Omental fat pad (tissue), 3 donors: ENCODE measurements at regions not wholly inside any gene's neighbourhood (a gene's known extent, or its start where the extent isn't known, plus 50 kb on each side); places are given as distances from the start of the nearest gene placed in this dataset.

ENCODE experiments used
- ATAC-seq: fragments of 150-250 bp; one replicate; pipeline ENCODE4 v1.9.1; 2016; ENCODE audit warnings: mild to moderate bottlenecking, moderate library complexity; ENCODE audit not compliant: low FRiP score
- DNase-seq: peaks from one replicate; pipeline ENCODE4 v3.0.0-alpha.2; 2019; ENCODE audit warnings: low spot score
- TF ChIP-seq, protein P1 (sequence below), 3 donors: fragments of 450-650 bp; IDR thresholded peaks; one replicate each; pipeline ENCODE4 v1.5.1; 2016 to 2017; ENCODE audit warnings: antibody characterized with exemption in 3 of 3, mild to moderate bottlenecking in 3 of 3, moderate library complexity in 2 of 3

DNA sequence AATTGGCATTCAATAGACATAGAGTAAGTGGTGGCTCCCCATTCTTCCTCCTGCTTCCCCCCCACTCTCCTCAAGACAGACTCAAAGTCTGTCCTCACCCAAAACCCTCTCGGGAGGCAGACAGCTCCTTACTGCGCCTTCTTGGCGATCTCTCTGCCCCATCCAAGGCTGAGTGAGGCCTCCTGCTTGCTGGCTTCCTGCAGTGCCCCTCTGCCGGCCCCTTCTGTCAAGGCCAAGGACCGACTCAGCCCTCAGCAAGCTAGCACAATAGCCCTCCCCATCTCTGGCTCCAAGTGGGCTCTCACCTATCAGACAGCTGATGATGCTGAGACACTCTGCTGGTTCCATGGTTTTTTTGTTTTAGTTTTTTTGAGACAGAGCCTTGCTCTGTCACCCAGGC, 62.5 kb upstream of the DLK1 start:
- DNase-seq (no peak), ATAC-seq (no peak)
- TF ChIP-seq, protein P1, sequence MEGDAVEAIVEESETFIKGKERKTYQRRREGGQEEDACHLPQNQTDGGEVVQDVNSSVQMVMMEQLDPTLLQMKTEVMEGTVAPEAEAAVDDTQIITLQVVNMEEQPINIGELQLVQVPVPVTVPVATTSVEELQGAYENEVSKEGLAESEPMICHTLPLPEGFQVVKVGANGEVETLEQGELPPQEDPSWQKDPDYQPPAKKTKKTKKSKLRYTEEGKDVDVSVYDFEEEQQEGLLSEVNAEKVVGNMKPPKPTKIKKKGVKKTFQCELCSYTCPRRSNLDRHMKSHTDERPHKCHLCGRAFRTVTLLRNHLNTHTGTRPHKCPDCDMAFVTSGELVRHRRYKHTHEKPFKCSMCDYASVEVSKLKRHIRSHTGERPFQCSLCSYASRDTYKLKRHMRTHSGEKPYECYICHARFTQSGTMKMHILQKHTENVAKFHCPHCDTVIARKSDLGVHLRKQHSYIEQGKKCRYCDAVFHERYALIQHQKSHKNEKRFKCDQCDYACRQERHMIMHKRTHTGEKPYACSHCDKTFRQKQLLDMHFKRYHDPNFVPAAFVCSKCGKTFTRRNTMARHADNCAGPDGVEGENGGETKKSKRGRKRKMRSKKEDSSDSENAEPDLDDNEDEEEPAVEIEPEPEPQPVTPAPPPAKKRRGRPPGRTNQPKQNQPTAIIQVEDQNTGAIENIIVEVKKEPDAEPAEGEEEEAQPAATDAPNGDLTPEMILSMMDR (IDR thresholded peaks at IDR 0.05): no peak

DNA sequence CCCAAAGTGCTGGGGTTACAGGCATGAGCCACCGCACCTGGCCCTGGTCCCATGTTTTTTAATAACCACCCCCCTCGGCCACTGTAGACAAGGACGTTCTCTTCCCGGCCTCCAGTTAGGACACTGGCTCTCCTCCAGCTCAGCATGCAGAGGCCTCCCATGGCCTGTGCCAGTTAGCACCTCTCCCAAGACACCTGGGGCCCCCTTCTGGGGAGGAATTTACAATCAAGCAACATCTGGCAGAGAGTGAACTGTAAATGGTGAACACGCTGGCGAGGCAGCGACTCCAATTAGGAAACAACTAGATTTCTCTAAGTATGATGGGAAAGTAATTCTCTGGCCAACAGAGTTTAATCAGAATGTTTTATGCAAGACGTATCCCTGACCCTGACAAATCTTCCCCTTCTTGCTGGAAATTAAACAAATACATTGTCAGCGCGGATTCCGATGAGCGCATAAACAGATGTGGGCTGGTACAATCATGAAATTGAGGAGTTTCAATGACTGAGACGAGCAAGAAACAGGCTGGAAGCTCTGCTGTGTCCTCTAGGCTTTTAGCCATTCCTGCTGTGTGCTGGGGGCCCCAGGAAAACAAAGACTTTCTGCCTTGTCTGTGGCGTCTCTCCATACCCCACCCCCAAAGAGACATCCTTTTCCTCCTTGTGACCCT, 61.7 kb upstream of the DLK1 start:
- TF ChIP-seq, protein P1 (IDR thresholded peaks at IDR 0.05): no peak
- DNase-seq (no peak), ATAC-seq (no peak)

- DNase-seq: no peak
- TF ChIP-seq, protein P1 (IDR thresholded peaks at IDR 0.05): no peak
- ATAC-seq: no peak
Measured at GRCh38 chr14:100665511-100666032, 61.1 kb upstream of the DLK1 start.

GRCh38 chr14:100666403-100666802, 60.3 kb upstream of the DLK1 start:
- DNase-seq: no peak
- TF ChIP-seq, protein P1 (IDR thresholded peaks at IDR 0.05): no peak

GRCh38 chr14:100666851-100667250, 59.8 kb upstream of the DLK1 start:
- no peak for DNase-seq
- TF ChIP-seq, protein P1 (IDR thresholded peaks at IDR 0.05): no peak
- ATAC-seq: no peak

More at GRCh38 chr14:100666403-100666802, 60.3 kb upstream of the DLK1 start:
- ATAC-seq: no peak

- ATAC-seq (no peak), DNase-seq (no peak)
- TF ChIP-seq, protein P1 (IDR thresholded peaks at IDR 0.05): no peak
Measured at GRCh38 chr14:100667656-100668055, 59.0 kb upstream of the DLK1 start.

DNA sequence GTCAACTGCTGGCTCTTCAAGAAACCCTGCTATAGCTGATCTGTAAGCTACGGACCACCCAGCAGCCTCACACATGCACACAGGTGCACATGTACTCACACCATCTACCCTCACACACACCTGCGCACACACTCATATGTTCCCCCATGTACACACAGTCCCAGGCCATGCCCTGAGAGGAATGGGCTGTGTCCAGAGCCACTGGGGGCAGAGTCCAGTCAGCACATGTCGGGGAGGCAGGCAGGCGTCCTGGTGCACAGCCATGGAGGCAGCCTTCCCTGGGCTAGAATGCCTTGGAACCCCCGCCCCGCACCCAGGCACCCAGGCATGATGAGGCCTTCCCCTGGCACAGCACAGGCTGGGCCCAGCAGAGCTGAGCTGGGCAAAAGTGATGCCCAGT, 58.3 kb upstream of the DLK1 start:
- ATAC-seq (no peak), DNase-seq (no peak)
- TF ChIP-seq, protein P1 (IDR thresholded peaks at IDR 0.05): no peak
